OCI-LY1 (cell line): ENCODE measurements at regions not wholly inside any gene's neighbourhood (a gene's known extent, or its start where the extent isn't known, plus 50 kb on each side); places are given as distances from the start of the nearest gene placed in this dataset.

ENCODE experiments used
- H2AFZ ChIP-seq: fragments of 200-600 bp; sonication (generic), shearing (Covaris generic); 2 replicates; pipeline ENCODE4 v1.6.0; 2014; ENCODE audit warnings: antibody characterized with exemption, mild to moderate bottlenecking, low read length
- H3F3A ChIP-seq: fragments of 200-600 bp; sonication (generic), shearing (Covaris generic); 2 replicates; pipeline ENCODE4 v1.6.0; 2014; ENCODE audit warnings: mild to moderate bottlenecking, antibody characterized with exemption, low read length, moderate library complexity; ENCODE audit not compliant: insufficient read depth
- H3K27ac ChIP-seq: fragments of 200-600 bp; sonication (generic); 2 replicates; pipeline ENCODE4 v1.5.1; 2014; ENCODE audit warnings: low read length, mixed run types, mild to moderate bottlenecking, low read depth; ENCODE audit not compliant: poor library complexity, severe bottlenecking
- H3K27me3 ChIP-seq: fragments of 200-600 bp; sonication (generic); 2 replicates; pipeline ENCODE4 v1.6.0; 2014; ENCODE audit warnings: antibody characterized with exemption, mild to moderate bottlenecking, low read length, moderate library complexity; ENCODE audit not compliant: insufficient read depth
- H3K36me3 ChIP-seq: fragments of 200-600 bp; sonication (generic); 2 replicates; pipeline ENCODE4 v1.6.1; 2014; ENCODE audit warnings: mild to moderate bottlenecking, antibody characterized with exemption, low read length, moderate library complexity, mixed read lengths; ENCODE audit not compliant: insufficient read depth
- H3K4me1 ChIP-seq: fragments of 200-600 bp; sonication (generic); 2 replicates; pipeline ENCODE4 v1.5.1; 2014; ENCODE audit warnings: mild to moderate bottlenecking, low read length, moderate library complexity; ENCODE audit not compliant: insufficient read depth, severe bottlenecking
- H3K4me2 ChIP-seq: fragments of 200-600 bp; sonication (generic), shearing (Covaris generic); 2 replicates; pipeline ENCODE4 v1.6.1; 2014; ENCODE audit warnings: low read length
- H3K4me3 ChIP-seq: fragments of 200-600 bp; sonication (generic); 2 replicates; pipeline ENCODE4 v1.5.1; 2014; ENCODE audit warnings: low read length, low read depth, mild to moderate bottlenecking, mixed read lengths; ENCODE audit not compliant: poor library complexity, severe bottlenecking
- H3K79me2 ChIP-seq: fragments of 200-600 bp; shearing (Covaris generic); 2 replicates; pipeline ENCODE4 v1.6.1; 2016; ENCODE audit warnings: mixed run types, low read length, mixed read lengths; ENCODE audit not compliant: insufficient read depth
- H3K9ac ChIP-seq: fragments of 200-600 bp; sonication (generic), shearing (Covaris generic); 2 replicates; pipeline ENCODE4 v1.6.1; 2014; ENCODE audit warnings: mild to moderate bottlenecking, low read length, mixed read lengths
- H3K9me2 ChIP-seq: fragments of 200-600 bp; sonication (generic), shearing (Covaris generic); 2 replicates; pipeline ENCODE4 v1.6.1; 2014; ENCODE audit warnings: low read depth, mild to moderate bottlenecking, low read length, mixed read lengths
- H3K9me3 ChIP-seq: fragments of 200-600 bp; shearing (Covaris generic); 2 replicates; pipeline ENCODE4 v1.6.1; 2014; ENCODE audit warnings: low read length, mixed read lengths
- H4K20me1 ChIP-seq: fragments of 200-600 bp; sonication (generic), shearing (Covaris generic); 2 replicates; pipeline ENCODE4 v1.6.0; 2016; ENCODE audit warnings: mild to moderate bottlenecking, low read length; ENCODE audit not compliant: insufficient read depth
- EZH2 ChIP-seq: fragments of 200-600 bp; sonication (generic), shearing (Covaris generic); IDR thresholded peaks from 2 replicates; pipeline ENCODE4 v1.8.0; 2017; ENCODE audit warnings: borderline replicate concordance, mixed run types, mild to moderate bottlenecking, antibody characterized with exemption, low read length, moderate library complexity, mixed read lengths
- TF ChIP-seq, protein P1 (sequence below): fragments of 200-600 bp; sonication (generic), shearing (Covaris generic); IDR thresholded peaks from 2 replicates; pipeline ENCODE4 v1.5.1; 2017; ENCODE audit warnings: mild to moderate bottlenecking, antibody characterized with exemption, low read length, moderate library complexity, mixed read lengths

DNA sequence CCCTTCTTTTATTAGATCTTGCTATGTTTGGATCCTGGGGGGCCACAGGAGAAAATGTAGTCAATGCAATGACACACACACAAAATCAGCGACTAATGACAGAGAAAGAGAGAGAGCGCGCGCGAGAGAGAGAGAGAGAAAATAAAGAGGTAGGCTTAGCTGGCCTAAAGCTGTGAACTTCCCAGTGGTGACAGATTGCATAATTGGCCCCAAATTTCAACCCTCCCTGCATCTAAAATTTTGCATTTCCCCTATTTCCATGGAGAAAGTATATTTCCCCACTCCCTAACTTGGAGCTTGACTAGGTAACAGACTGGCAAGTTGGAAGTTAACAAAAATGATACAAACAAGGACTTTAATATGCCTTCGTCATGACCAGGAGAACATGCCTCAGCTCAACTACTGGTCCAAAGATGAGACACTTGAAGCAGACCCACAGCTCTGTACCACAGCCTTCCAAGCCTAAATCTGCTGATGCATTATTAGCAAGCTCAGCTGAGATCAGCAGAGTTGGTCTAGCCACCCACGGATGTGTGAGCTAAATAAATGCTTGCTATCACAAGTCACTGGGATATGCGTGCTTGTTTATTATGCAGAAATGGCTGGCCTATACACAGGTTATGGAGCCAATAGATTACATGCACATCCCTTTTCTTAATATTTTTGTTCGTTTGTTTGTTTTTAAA, 118.1 kb upstream of the PRDM1 start:
- Histone ChIP-seq H3K79me2 (no peaks in the 10 kb centered on the region), H2AFZ (no peak overlapping the region), H4K20me1 (no peaks in the 10 kb centered on the region), H3K27me3 (no peaks in the 10 kb centered on the region), H3K9ac (no peak overlapping the region), H3K9me3 (peaks cover 4% of the 10 kb centered on the region; the same call in 1 of the 2 replicates), H3F3A (no peaks in the 10 kb centered on the region), H3K4me1 (no peaks in the 10 kb centered on the region), H3K27ac (no peak overlapping the region), H3K4me2 (no peak overlapping the region), H3K36me3 (no peaks in the 10 kb centered on the region), H3K9me2 (no peaks in the 10 kb centered on the region), H3K4me3 (no peak overlapping the region)
- no peak for TF ChIP-seq EZH2
- TF ChIP-seq, protein P1, sequence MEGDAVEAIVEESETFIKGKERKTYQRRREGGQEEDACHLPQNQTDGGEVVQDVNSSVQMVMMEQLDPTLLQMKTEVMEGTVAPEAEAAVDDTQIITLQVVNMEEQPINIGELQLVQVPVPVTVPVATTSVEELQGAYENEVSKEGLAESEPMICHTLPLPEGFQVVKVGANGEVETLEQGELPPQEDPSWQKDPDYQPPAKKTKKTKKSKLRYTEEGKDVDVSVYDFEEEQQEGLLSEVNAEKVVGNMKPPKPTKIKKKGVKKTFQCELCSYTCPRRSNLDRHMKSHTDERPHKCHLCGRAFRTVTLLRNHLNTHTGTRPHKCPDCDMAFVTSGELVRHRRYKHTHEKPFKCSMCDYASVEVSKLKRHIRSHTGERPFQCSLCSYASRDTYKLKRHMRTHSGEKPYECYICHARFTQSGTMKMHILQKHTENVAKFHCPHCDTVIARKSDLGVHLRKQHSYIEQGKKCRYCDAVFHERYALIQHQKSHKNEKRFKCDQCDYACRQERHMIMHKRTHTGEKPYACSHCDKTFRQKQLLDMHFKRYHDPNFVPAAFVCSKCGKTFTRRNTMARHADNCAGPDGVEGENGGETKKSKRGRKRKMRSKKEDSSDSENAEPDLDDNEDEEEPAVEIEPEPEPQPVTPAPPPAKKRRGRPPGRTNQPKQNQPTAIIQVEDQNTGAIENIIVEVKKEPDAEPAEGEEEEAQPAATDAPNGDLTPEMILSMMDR: no peak

DNA sequence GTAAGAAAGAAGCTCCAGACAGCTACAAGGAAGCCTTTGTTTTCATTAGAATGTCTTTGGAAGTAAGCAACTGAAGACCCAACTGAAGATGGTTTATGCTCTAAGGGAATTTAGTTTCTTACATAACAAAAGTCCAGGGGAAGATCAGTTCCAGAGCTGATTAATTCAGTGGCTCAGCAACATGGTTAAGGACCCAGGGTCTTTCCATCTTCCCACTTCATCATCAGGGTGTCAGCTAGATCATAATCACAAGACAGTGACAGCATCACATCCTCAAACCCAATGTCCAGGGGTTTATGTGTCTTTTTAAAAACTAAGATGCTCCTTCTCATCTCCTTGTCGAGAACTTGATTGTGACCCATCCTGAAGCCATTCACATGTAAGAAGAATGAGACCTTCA, 119.7 kb upstream of the PRDM1 start:
- no peak overlapping the region for H3K4me3 ChIP-seq
- no peaks in the 10 kb centered on the region for H3F3A ChIP-seq
- no peaks in the 10 kb centered on the region for H3K9me3 ChIP-seq
- H2AFZ ChIP-seq: no peak overlapping the region
- no peak for TF ChIP-seq EZH2
- TF ChIP-seq, protein P1: no peak
- H4K20me1 ChIP-seq: no peaks in the 10 kb centered on the region
- no peak overlapping the region for H3K4me2 ChIP-seq
- no peaks in the 10 kb centered on the region for H3K4me1 ChIP-seq
- no peak overlapping the region for H3K9ac ChIP-seq
- no peak overlapping the region for H3K27ac ChIP-seq
- no peaks in the 10 kb centered on the region for H3K27me3 ChIP-seq
- H3K9me2 ChIP-seq: no peaks in the 10 kb centered on the region
- H3K79me2 ChIP-seq: no peaks in the 10 kb centered on the region
- no peaks in the 10 kb centered on the region for H3K36me3 ChIP-seq

GRCh38 chr6:105964979-105965760, 121.0 kb upstream of the PRDM1 start:
- H3K36me3 ChIP-seq: no peaks in the 10 kb centered on the region
- H3K4me2 ChIP-seq: no peak overlapping the region
- H3K9ac ChIP-seq: no peak overlapping the region
- no peaks in the 10 kb centered on the region for H3K9me3 ChIP-seq
- no peak overlapping the region for H3K4me3 ChIP-seq
- no peaks in the 10 kb centered on the region for H4K20me1 ChIP-seq
- no peaks in the 10 kb centered on the region for H3K27me3 ChIP-seq
- no peaks in the 10 kb centered on the region for H3F3A ChIP-seq
- no peak overlapping the region for H3K27ac ChIP-seq
- H3K9me2 ChIP-seq: no peaks in the 10 kb centered on the region
- H3K79me2 ChIP-seq: no peaks in the 10 kb centered on the region
- no peak for TF ChIP-seq EZH2
- TF ChIP-seq, protein P1: no peak
- H3K4me1 ChIP-seq: no peaks in the 10 kb centered on the region
- no peak overlapping the region for H2AFZ ChIP-seq
